Osteoblast (primary cell): ENCODE measurements at regions not wholly inside any gene's neighbourhood (a gene's known extent, or its start where the extent isn't known, plus 50 kb on each side); places are given as distances from the start of the nearest gene placed in this dataset.
A peak's percentile ranks its signal among the peaks of the same experiment; 100 is the strongest.

ENCODE experiments used
- DNase-seq: peaks from one replicate; pipeline ENCODE4 v3.0.0; 2011; ENCODE audit warnings: low spot score, mixed read lengths; ENCODE audit not compliant: insufficient read length; ENCODE audit errors: missing footprints
- H2AFZ ChIP-seq: 2 replicates; pipeline ENCODE4 v1.6.0; 2011; ENCODE audit warnings: mild to moderate bottlenecking, low read length
- H3K27ac ChIP-seq: 2 replicates; pipeline ENCODE4 v1.5.1; 2011; ENCODE audit warnings: mild to moderate bottlenecking, low read depth, low read length, moderate library complexity
- H3K27me3 ChIP-seq: 2 replicates; pipeline ENCODE4 v1.6.0; 2012; ENCODE audit warnings: mild to moderate bottlenecking, control low read depth, inconsistent platforms, low read length, moderate library complexity; ENCODE audit not compliant: insufficient read depth
- H3K36me3 ChIP-seq: 2 replicates; pipeline ENCODE4 v1.5.1; 2011; ENCODE audit warnings: mild to moderate bottlenecking, low read length, control low read depth, moderate library complexity; ENCODE audit not compliant: insufficient read depth
- H3K4me1 ChIP-seq: 2 replicates; pipeline ENCODE4 v1.5.1; 2011; ENCODE audit warnings: mild to moderate bottlenecking, low read length, control low read depth, moderate library complexity; ENCODE audit not compliant: insufficient read depth
- H3K4me2 ChIP-seq: 2 replicates; pipeline ENCODE4 v1.6.0; 2011; ENCODE audit warnings: mild to moderate bottlenecking, low read length; ENCODE audit not compliant: insufficient read depth
- H3K4me3 ChIP-seq: fragments of 200-600 bp; sonication (generic); 3 replicates; pipeline ENCODE4 v1.5.1; 2012; ENCODE audit warnings: mild to moderate bottlenecking, low read length, inconsistent platforms; ENCODE audit not compliant: insufficient read depth
- H3K79me2 ChIP-seq: 2 replicates; pipeline ENCODE4 v1.6.0; 2012; ENCODE audit warnings: mild to moderate bottlenecking, low read length, control low read depth, inconsistent platforms; ENCODE audit not compliant: insufficient read depth
- H3K9me3 ChIP-seq: 2 replicates; pipeline ENCODE4 v1.5.1; 2011; ENCODE audit warnings: low read depth, low read length, control low read depth
- H4K20me1 ChIP-seq: 2 replicates; pipeline ENCODE4 v1.6.0; 2012; ENCODE audit warnings: mild to moderate bottlenecking, low read length, control low read depth; ENCODE audit not compliant: insufficient read depth
- TF ChIP-seq, protein P1 (sequence below): IDR thresholded peaks from 2 replicates; pipeline ENCODE4 v1.5.1; 2011; ENCODE audit warnings: mild to moderate bottlenecking, low read depth, low read length, moderate library complexity; ENCODE audit errors: extremely low read depth

- Histone ChIP-seq H2AFZ (no peak overlapping the region), H3K4me3 (no peak overlapping the region), H3K27ac (no peak overlapping the region), H3K4me2 (no peak overlapping the region), H3K79me2 (no peaks in the 10 kb centered on the region), H3K27me3 (no peaks in the 10 kb centered on the region), H4K20me1 (no peaks in the 10 kb centered on the region), H3K4me1 (no peaks in the 10 kb centered on the region), H3K36me3 (no peaks in the 10 kb centered on the region), H3K9me3 (no peaks in the 10 kb centered on the region)
- TF ChIP-seq, protein P1, sequence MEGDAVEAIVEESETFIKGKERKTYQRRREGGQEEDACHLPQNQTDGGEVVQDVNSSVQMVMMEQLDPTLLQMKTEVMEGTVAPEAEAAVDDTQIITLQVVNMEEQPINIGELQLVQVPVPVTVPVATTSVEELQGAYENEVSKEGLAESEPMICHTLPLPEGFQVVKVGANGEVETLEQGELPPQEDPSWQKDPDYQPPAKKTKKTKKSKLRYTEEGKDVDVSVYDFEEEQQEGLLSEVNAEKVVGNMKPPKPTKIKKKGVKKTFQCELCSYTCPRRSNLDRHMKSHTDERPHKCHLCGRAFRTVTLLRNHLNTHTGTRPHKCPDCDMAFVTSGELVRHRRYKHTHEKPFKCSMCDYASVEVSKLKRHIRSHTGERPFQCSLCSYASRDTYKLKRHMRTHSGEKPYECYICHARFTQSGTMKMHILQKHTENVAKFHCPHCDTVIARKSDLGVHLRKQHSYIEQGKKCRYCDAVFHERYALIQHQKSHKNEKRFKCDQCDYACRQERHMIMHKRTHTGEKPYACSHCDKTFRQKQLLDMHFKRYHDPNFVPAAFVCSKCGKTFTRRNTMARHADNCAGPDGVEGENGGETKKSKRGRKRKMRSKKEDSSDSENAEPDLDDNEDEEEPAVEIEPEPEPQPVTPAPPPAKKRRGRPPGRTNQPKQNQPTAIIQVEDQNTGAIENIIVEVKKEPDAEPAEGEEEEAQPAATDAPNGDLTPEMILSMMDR, result no peak
- peak; percentile 10 for DNase-seq
Measured at GRCh38 chr2:81600088-81600487, 1295.5 kb upstream of the LRRTM1 start.

- Histone ChIP-seq H2AFZ (no peak overlapping the region), H4K20me1 (no peaks in the 10 kb centered on the region), H3K9me3 (no peaks in the 10 kb centered on the region), H3K4me3 (no peak overlapping the region), H3K27me3 (no peaks in the 10 kb centered on the region), H3K4me1 (no peaks in the 10 kb centered on the region), H3K79me2 (no peaks in the 10 kb centered on the region), H3K27ac (no peak overlapping the region), H3K36me3 (no peaks in the 10 kb centered on the region), H3K4me2 (no peak overlapping the region)
- TF ChIP-seq, protein P1, result no peak
- no peak for DNase-seq
Measured at GRCh38 chr2:81598453-81598852, 1293.9 kb upstream of the LRRTM1 start.

- TF ChIP-seq, protein P1, result no peak
- Histone ChIP-seq H3K9me3 (no peaks in the 10 kb centered on the region), H3K4me1 (no peaks in the 10 kb centered on the region), H3K4me2 (no peak overlapping the region), H2AFZ (no peak overlapping the region), H3K4me3 (no peak overlapping the region), H3K36me3 (no peaks in the 10 kb centered on the region), H3K79me2 (no peaks in the 10 kb centered on the region), H3K27ac (no peak overlapping the region), H3K27me3 (no peaks in the 10 kb centered on the region), H4K20me1 (no peaks in the 10 kb centered on the region)
- no peak for DNase-seq
Measured at GRCh38 chr2:81589406-81589805, 1284.9 kb upstream of the LRRTM1 start.

GRCh38 chr2:81583311-81584108, 1279.0 kb upstream of the LRRTM1 start:
- Histone ChIP-seq H2AFZ (no peak overlapping the region), H3K27ac (no peak overlapping the region), H4K20me1 (no peaks in the 10 kb centered on the region), H3K4me1 (no peaks in the 10 kb centered on the region), H3K4me3 (no peak overlapping the region), H3K4me2 (no peak overlapping the region), H3K79me2 (no peaks in the 10 kb centered on the region), H3K9me3 (no peaks in the 10 kb centered on the region), H3K36me3 (no peaks in the 10 kb centered on the region), H3K27me3 (no peaks in the 10 kb centered on the region)
- TF ChIP-seq, protein P1, result no peak
- DNase-seq, result peak; percentile 17
